ENCODE measurements at regions not wholly inside any gene's neighbourhood (a gene's known extent, or its start where the extent isn't known, plus 50 kb on each side); places are given as distances from the start of the nearest gene placed in this dataset.

- Histone ChIP-seq H3K9me3 (ENCODE audit: insufficient read depth, low read depth, low read length) (no peaks in the 10 kb centered on the region), H2AK5ac (ENCODE audit: low read length) (no peak overlapping the region), H3K27ac (ENCODE audit: low read depth, low read length) (no peak overlapping the region), H2BK12ac (ENCODE audit: low read length) (no peak overlapping the region), H3K9ac (ENCODE audit: low read length) (no peak overlapping the region), H3K4me1 (ENCODE audit: control insufficient read depth in 1 of 2, insufficient read depth in 2 of 2, low read length in 2 of 2) (no peaks in the 10 kb centered on the region), H4K8ac (ENCODE audit: low read depth, low read length) (no peak overlapping the region), H3K27me3 (ENCODE audit: insufficient read depth, low read length) (no peaks in the 10 kb centered on the region), H2BK120ac (ENCODE audit: insufficient read depth, low read length, poor library complexity) (no peak overlapping the region), H3K14ac (ENCODE audit: low read length) (no peak overlapping the region), H4K91ac (ENCODE audit: low read depth, low read length) (no peak overlapping the region), H3K4me2 (ENCODE audit: low read length) (no peak overlapping the region), H3K23ac (ENCODE audit: low read length) (no peak overlapping the region), H3K79me1 (ENCODE audit: low read length) (no peaks in the 10 kb centered on the region), H3K4me3 (ENCODE audit: low read depth, low read length) (no peak overlapping the region), H3K18ac (ENCODE audit: low read length) (no peak overlapping the region), H2BK5ac (ENCODE audit: low read depth, low read length, poor library complexity) (no peak overlapping the region), H2AFZ (ENCODE audit: insufficient read depth, low read length, poor library complexity) (no peak overlapping the region), H3K36me3 (ENCODE audit: control insufficient read depth in 1 of 2, insufficient read depth in 2 of 2, low read length in 2 of 2) (no peaks in the 10 kb centered on the region), H4K12ac (ENCODE audit: low read depth, low read length) (no peak overlapping the region), H3K79me2 (ENCODE audit: control insufficient read depth, insufficient read depth, low read length, poor library complexity) (no peaks in the 10 kb centered on the region), H3K4ac (ENCODE audit: low read depth, low read length) (no peak overlapping the region)
- peak; percentile 64 to 81 for DNase-seq
- WGBS (ENCODE audit: extremely low coverage, insufficient coverage, insufficient read length): no CpG with 5 or more reads among the region's 8 CpGs
Measured at GRCh38 chr6:134714679-134715078, 235.2 kb downstream of the ALDH8A1 start.

- Histone ChIP-seq H2AFZ (ENCODE audit: insufficient read depth, low read length, poor library complexity) (no peak overlapping the region), H3K9me3 (ENCODE audit: insufficient read depth, low read depth, low read length) (no peaks in the 10 kb centered on the region), H2BK5ac (ENCODE audit: low read depth, low read length, poor library complexity) (no peak overlapping the region), H3K9ac (ENCODE audit: low read length) (no peak overlapping the region), H4K8ac (ENCODE audit: low read depth, low read length) (no peak overlapping the region), H4K91ac (ENCODE audit: low read depth, low read length) (no peak overlapping the region), H3K4me2 (ENCODE audit: low read length) (no peak overlapping the region), H3K14ac (ENCODE audit: low read length) (no peak overlapping the region), H3K4me1 (ENCODE audit: control insufficient read depth in 1 of 2, insufficient read depth in 2 of 2, low read length in 2 of 2) (no peaks in the 10 kb centered on the region), H4K12ac (ENCODE audit: low read depth, low read length) (no peak overlapping the region), H3K79me2 (ENCODE audit: control insufficient read depth, insufficient read depth, low read length, poor library complexity) (no peaks in the 10 kb centered on the region), H3K27ac (ENCODE audit: low read depth, low read length) (no peak overlapping the region), H2BK120ac (ENCODE audit: insufficient read depth, low read length, poor library complexity) (no peak overlapping the region), H3K79me1 (ENCODE audit: low read length) (no peaks in the 10 kb centered on the region), H3K4me3 (ENCODE audit: low read depth, low read length) (no peak overlapping the region), H2BK12ac (ENCODE audit: low read length) (no peak overlapping the region), H3K18ac (ENCODE audit: low read length) (no peak overlapping the region), H3K27me3 (ENCODE audit: insufficient read depth, low read length) (no peaks in the 10 kb centered on the region), H2AK5ac (ENCODE audit: low read length) (no peak overlapping the region), H3K4ac (ENCODE audit: low read depth, low read length) (no peak overlapping the region), H3K23ac (ENCODE audit: low read length) (no peak overlapping the region), H3K36me3 (ENCODE audit: control insufficient read depth in 1 of 2, insufficient read depth in 2 of 2, low read length in 2 of 2) (no peaks in the 10 kb centered on the region)
- no CpG with 5 or more reads among the region's 4 CpGs for WGBS (ENCODE audit: extremely low coverage, insufficient coverage, insufficient read length)
- peak in 1 of 2 donors; percentile 8 for DNase-seq
Measured at GRCh38 chr6:134714113-134714512, 235.8 kb downstream of the ALDH8A1 start.

- no peaks in the 10 kb centered on the region for H3K79me2 ChIP-seq (ENCODE audit: control insufficient read depth, insufficient read depth, low read length, poor library complexity)
- H2BK120ac ChIP-seq (ENCODE audit: insufficient read depth, low read length, poor library complexity): no peak overlapping the region
- no peak overlapping the region for H3K27ac ChIP-seq (ENCODE audit: low read depth, low read length)
- no peaks in the 10 kb centered on the region for H3K27me3 ChIP-seq (ENCODE audit: insufficient read depth, low read length)
- H3K36me3 ChIP-seq (ENCODE audit: control insufficient read depth in 1 of 2, insufficient read depth in 2 of 2, low read length in 2 of 2): no peaks in the 10 kb centered on the region
- H3K14ac ChIP-seq (ENCODE audit: low read length): no peak overlapping the region
- H4K12ac ChIP-seq (ENCODE audit: low read depth, low read length): no peak overlapping the region
- no peak overlapping the region for H2AK5ac ChIP-seq (ENCODE audit: low read length)
- no peaks in the 10 kb centered on the region for H3K9me3 ChIP-seq (ENCODE audit: insufficient read depth, low read depth, low read length)
- H4K8ac ChIP-seq (ENCODE audit: low read depth, low read length): no peak overlapping the region
- H3K9ac ChIP-seq (ENCODE audit: low read length): no peak overlapping the region
- H3K4me3 ChIP-seq (ENCODE audit: low read depth, low read length): no peak overlapping the region
- no peak overlapping the region for H3K23ac ChIP-seq (ENCODE audit: low read length)
- no peak overlapping the region for H2BK12ac ChIP-seq (ENCODE audit: low read length)
- DNase-seq: no peak
- no peak overlapping the region for H4K91ac ChIP-seq (ENCODE audit: low read depth, low read length)
- no peak overlapping the region for H2BK5ac ChIP-seq (ENCODE audit: low read depth, low read length, poor library complexity)
- no peak overlapping the region for H3K4ac ChIP-seq (ENCODE audit: low read depth, low read length)
- no peak overlapping the region for H2AFZ ChIP-seq (ENCODE audit: insufficient read depth, low read length, poor library complexity)
- H3K4me2 ChIP-seq (ENCODE audit: low read length): no peak overlapping the region
- no peaks in the 10 kb centered on the region for H3K4me1 ChIP-seq (ENCODE audit: control insufficient read depth in 1 of 2, insufficient read depth in 2 of 2, low read length in 2 of 2)
- H3K79me1 ChIP-seq (ENCODE audit: low read length): no peaks in the 10 kb centered on the region
- H3K18ac ChIP-seq (ENCODE audit: low read length): no peak overlapping the region
Measured at GRCh38 chr6:134712311-134712710, 237.6 kb downstream of the ALDH8A1 start.

- Histone ChIP-seq H4K12ac (ENCODE audit: low read depth, low read length) (no peak overlapping the region), H3K4ac (ENCODE audit: low read depth, low read length) (no peak overlapping the region), H3K27me3 (ENCODE audit: insufficient read depth, low read length) (no peaks in the 10 kb centered on the region)
Measured at GRCh38 chr6:134708079-134708478, 241.8 kb downstream of the ALDH8A1 start.

More at GRCh38 chr6:134708079-134708478, 241.8 kb downstream of the ALDH8A1 start:
- Histone ChIP-seq H4K91ac (ENCODE audit: low read depth, low read length) (no peak overlapping the region), H3K4me1 (ENCODE audit: control insufficient read depth in 1 of 2, insufficient read depth in 2 of 2, low read length in 2 of 2) (no peaks in the 10 kb centered on the region), H3K18ac (ENCODE audit: low read length) (no peak overlapping the region), H2AFZ (ENCODE audit: insufficient read depth, low read length, poor library complexity) (no peak overlapping the region), H3K4me2 (ENCODE audit: low read length) (no peak overlapping the region), H3K79me1 (ENCODE audit: low read length) (no peaks in the 10 kb centered on the region), H2AK5ac (ENCODE audit: low read length) (no peak overlapping the region), H3K36me3 (ENCODE audit: control insufficient read depth in 1 of 2, insufficient read depth in 2 of 2, low read length in 2 of 2) (no peaks in the 10 kb centered on the region), H4K8ac (ENCODE audit: low read depth, low read length) (no peak overlapping the region), H3K9ac (ENCODE audit: low read length) (no peak overlapping the region), H3K79me2 (ENCODE audit: control insufficient read depth, insufficient read depth, low read length, poor library complexity) (no peaks in the 10 kb centered on the region), H3K27ac (ENCODE audit: low read depth, low read length) (no peak overlapping the region), H3K14ac (ENCODE audit: low read length) (no peak overlapping the region), H2BK12ac (ENCODE audit: low read length) (no peak overlapping the region), H3K23ac (ENCODE audit: low read length) (no peak overlapping the region), H2BK120ac (ENCODE audit: insufficient read depth, low read length, poor library complexity) (no peak overlapping the region), H2BK5ac (ENCODE audit: low read depth, low read length, poor library complexity) (no peak overlapping the region), H3K4me3 (ENCODE audit: low read depth, low read length) (no peak overlapping the region), H3K9me3 (ENCODE audit: insufficient read depth, low read depth, low read length) (no peaks in the 10 kb centered on the region)
- peak in 1 of 2 donors; percentile 46 for DNase-seq
- WGBS (ENCODE audit: extremely low coverage, insufficient coverage, insufficient read length): no CpG with 5 or more reads among the region's 1 CpG
